ENCODE measurements at regions not wholly inside any gene's neighbourhood (a gene's known extent, or its start where the extent isn't known, plus 50 kb on each side); places are given as distances from the start of the nearest gene placed in this dataset.

DNA sequence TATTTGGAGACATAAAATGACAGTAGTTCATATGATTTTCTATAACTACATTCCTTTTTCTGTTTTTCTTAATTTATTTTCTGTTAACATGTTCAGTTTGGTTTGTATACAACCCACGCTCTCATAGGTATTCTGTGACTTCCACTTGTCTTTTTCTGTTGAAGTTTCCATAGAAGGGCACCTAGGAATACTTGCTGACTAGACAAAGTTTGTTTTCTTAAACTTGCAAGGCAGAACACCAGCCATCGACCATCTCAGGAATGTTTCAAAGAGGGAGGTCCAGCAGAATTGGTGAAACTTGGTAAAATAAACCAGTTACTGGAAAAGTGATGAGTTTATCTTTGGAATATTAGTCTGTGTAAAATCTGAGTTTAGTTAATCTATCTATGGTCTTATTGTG lies 403.2 kb upstream of the CADM2 start:
- TF ChIP-seq, protein P1, sequence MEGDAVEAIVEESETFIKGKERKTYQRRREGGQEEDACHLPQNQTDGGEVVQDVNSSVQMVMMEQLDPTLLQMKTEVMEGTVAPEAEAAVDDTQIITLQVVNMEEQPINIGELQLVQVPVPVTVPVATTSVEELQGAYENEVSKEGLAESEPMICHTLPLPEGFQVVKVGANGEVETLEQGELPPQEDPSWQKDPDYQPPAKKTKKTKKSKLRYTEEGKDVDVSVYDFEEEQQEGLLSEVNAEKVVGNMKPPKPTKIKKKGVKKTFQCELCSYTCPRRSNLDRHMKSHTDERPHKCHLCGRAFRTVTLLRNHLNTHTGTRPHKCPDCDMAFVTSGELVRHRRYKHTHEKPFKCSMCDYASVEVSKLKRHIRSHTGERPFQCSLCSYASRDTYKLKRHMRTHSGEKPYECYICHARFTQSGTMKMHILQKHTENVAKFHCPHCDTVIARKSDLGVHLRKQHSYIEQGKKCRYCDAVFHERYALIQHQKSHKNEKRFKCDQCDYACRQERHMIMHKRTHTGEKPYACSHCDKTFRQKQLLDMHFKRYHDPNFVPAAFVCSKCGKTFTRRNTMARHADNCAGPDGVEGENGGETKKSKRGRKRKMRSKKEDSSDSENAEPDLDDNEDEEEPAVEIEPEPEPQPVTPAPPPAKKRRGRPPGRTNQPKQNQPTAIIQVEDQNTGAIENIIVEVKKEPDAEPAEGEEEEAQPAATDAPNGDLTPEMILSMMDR (conservative IDR thresholded peaks at IDR 0.05 in 1 of 2, IDR thresholded peaks at IDR 0.05 in 1 of 2; ENCODE audit: extremely low read depth in 1 of 2, insufficient read depth in 1 of 2, low read depth in 1 of 2, low read length in 2 of 2): no peak
- no peak for TF ChIP-seq EZH2 (IDR thresholded peaks at IDR 0.05; ENCODE audit: borderline replicate concordance, low read length)
